Astrocyte (in vitro differentiated cells and primary cell): ENCODE measurements at regions not wholly inside any gene's neighbourhood (a gene's known extent, or its start where the extent isn't known, plus 50 kb on each side); places are given as distances from the start of the nearest gene placed in this dataset.

ENCODE experiments used
- CTCF ChIP-seq: IDR thresholded peaks from 2 replicates; pipeline ENCODE4 v1.5.1; 2011; ENCODE audit warnings: low read depth, mild to moderate bottlenecking, inconsistent platforms, low read length, moderate library complexity; ENCODE audit not compliant: insufficient read depth
- EZH2 ChIP-seq: IDR thresholded peaks from 2 replicates; pipeline ENCODE4 v1.6.1; 2012; ENCODE audit warnings: mild to moderate bottlenecking, low read length, inconsistent platforms; ENCODE audit not compliant: insufficient read depth

DNA sequence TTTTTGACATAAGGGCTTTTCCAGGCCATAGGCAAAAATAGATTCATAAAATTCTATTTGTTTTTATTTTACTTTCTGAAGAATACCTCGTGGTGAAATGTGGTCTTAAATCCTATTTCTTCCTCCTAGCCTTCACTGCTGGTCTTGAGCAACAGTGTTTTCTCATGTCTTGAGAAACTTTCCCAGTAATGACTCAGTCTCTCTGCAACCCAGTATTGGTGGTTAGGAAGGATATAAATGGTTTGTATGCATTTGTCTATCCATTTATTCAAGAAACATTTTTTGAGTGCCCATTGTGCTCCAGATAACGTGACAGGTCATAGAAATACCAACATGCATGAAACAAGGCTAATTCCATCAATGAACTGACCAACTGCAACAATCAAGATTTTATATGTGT lies 213.9 kb downstream of the TMEM114 start:
- TF ChIP-seq EZH2 (no peak), CTCF (no peak)
